ENCODE measurements at regions not wholly inside any gene's neighbourhood (a gene's known extent, or its start where the extent isn't known, plus 50 kb on each side); places are given as distances from the start of the nearest gene placed in this dataset.

DNA sequence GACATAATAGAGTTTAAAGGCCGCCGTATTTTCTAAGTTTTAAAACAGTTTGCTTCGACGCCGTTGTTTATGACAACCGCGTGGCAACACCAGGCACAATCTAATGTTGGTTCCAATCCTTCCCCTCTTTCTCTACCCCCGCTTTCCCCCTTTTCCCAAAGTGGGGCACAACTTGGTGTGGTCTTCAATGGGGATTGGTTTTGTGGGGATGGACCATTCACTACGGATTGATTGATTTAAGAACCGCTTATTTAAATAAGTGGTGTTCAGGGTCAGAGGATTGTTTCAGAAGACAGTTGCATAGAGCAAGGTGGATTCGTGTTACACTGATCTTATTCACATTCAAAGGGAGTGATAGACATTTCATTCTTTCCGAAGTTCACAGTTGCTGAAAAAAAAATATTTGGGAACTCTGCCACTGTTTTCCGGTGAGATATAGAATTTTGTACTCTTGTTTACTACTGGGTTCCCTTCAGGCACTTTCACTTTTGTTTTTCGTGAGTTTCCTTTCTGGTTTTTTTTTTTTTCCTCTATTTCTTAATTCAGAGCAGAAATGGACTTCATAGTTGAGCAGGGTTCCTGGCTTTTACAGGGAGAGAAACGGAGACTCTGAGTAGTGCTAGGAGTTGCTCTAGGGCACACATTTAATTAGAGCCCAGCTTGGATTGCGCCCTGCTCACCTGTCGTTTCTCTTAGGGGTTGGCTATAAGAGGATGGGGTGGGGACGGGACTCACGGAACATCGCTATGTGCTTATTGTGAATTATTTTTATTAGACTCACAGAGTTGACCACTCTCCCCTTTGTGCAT lies 79.6 kb upstream of the AK4 start:
- TF ChIP-seq, protein P1, sequence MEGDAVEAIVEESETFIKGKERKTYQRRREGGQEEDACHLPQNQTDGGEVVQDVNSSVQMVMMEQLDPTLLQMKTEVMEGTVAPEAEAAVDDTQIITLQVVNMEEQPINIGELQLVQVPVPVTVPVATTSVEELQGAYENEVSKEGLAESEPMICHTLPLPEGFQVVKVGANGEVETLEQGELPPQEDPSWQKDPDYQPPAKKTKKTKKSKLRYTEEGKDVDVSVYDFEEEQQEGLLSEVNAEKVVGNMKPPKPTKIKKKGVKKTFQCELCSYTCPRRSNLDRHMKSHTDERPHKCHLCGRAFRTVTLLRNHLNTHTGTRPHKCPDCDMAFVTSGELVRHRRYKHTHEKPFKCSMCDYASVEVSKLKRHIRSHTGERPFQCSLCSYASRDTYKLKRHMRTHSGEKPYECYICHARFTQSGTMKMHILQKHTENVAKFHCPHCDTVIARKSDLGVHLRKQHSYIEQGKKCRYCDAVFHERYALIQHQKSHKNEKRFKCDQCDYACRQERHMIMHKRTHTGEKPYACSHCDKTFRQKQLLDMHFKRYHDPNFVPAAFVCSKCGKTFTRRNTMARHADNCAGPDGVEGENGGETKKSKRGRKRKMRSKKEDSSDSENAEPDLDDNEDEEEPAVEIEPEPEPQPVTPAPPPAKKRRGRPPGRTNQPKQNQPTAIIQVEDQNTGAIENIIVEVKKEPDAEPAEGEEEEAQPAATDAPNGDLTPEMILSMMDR (IDR thresholded peaks at IDR 0.05): no peak
- TF ChIP-seq EZH2 (IDR thresholded peaks at IDR 0.05) (no peak), EZH2phosphoT487 (IDR thresholded peaks at IDR 0.05) (no peak)

Data from neural progenitor cell (in vitro differentiated cells).